Astrocyte of the spinal cord (primary cell): ENCODE measurements at regions not wholly inside any gene's neighbourhood (a gene's known extent, or its start where the extent isn't known, plus 50 kb on each side); places are given as distances from the start of the nearest gene placed in this dataset.

ENCODE experiments used
- DNase-seq: peaks from one replicate; pipeline ENCODE4 v3.0.0; 2011; ENCODE audit warnings: low read depth, low spot score
- H3K4me3 ChIP-seq: 2 replicates; pipeline ENCODE4 v1.5.1; 2011; ENCODE audit warnings: low read depth, mild to moderate bottlenecking, low read length, moderate library complexity
- in situ Hi-C: cut with HindIII; loops from 2 replicates; pipeline ENCODE4 v1.10.0; 2017; ENCODE audit warnings: low sequenced_read_pairs
- TF ChIP-seq, protein P1 (sequence below): IDR thresholded peaks from 2 replicates; pipeline ENCODE4 v1.5.1; 2012; ENCODE audit warnings: low read depth, mild to moderate bottlenecking, low read length, inconsistent platforms

GRCh38 chr3:87076946-87077345, 86.0 kb upstream of the VGLL3 start:
- no peak overlapping the region for H3K4me3 ChIP-seq
- in situ Hi-C loops = no loop called here
- TF ChIP-seq, protein P1, sequence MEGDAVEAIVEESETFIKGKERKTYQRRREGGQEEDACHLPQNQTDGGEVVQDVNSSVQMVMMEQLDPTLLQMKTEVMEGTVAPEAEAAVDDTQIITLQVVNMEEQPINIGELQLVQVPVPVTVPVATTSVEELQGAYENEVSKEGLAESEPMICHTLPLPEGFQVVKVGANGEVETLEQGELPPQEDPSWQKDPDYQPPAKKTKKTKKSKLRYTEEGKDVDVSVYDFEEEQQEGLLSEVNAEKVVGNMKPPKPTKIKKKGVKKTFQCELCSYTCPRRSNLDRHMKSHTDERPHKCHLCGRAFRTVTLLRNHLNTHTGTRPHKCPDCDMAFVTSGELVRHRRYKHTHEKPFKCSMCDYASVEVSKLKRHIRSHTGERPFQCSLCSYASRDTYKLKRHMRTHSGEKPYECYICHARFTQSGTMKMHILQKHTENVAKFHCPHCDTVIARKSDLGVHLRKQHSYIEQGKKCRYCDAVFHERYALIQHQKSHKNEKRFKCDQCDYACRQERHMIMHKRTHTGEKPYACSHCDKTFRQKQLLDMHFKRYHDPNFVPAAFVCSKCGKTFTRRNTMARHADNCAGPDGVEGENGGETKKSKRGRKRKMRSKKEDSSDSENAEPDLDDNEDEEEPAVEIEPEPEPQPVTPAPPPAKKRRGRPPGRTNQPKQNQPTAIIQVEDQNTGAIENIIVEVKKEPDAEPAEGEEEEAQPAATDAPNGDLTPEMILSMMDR = no peak
- peak; percentile 80 for DNase-seq

DNA sequence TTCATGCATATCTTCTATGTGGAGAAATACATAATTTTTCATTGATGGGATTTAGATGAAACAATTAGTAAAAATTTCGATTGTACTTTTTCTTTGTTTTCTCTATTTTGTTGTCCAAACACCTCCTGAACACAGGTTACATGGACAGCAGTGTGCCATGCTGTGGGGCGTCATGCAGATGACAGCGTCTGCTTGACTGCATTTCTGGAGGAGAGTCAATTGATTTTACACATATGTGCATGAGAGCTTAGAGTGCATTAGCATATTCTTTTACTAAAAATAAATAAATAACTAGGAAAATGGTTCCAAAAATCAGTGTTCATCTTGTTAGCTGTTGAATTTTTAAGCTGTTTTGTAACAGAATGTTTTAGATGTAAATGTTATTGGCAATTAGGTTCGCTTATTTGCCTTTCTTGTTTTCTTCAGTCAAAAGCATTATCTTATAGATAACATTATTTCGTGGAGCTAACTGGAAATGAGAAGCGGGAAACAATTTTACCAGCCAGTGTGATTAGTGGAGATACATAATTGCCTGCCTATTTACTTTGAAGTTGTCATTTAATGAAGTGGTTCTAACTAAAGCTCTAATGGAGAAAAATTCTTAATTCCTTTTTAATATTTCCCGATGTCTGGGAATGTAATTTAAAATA, 82.7 kb upstream of the VGLL3 start:
- in situ Hi-C loops = no loop called here
- H3K4me3 ChIP-seq = no peak overlapping the region
- TF ChIP-seq, protein P1 = no peak
- DNase-seq = no peak

- DNase-seq = no peak
- H3K4me3 ChIP-seq = no peak overlapping the region
- in situ Hi-C loops = no loop called here
- TF ChIP-seq, protein P1 = no peak
Measured at GRCh38 chr3:87072446-87072845, 81.5 kb upstream of the VGLL3 start.

- TF ChIP-seq, protein P1 = no peak
- no peak overlapping the region for H3K4me3 ChIP-seq
- no peak for DNase-seq
- in situ Hi-C loops = no loop called here
Measured at GRCh38 chr3:87069971-87070370, 79.0 kb upstream of the VGLL3 start.

DNA sequence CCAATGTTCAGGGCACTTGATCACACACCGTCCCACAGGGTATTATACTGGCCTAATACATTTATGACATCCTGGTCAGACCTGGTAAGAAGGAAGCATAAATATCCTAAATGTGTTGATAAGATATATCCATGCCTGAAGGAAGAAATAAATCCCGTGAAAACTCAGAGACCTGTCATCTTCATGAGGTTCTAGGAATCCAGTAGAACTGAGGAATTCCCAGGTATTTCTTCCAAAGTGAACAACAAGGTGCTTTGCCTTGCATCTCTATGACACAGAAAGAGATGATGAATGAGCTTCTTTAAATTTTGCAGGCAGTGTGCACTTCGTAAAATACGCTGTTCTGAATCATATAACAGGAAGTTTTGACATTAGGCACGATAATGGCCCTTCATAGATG, 78.1 kb upstream of the VGLL3 start:
- TF ChIP-seq, protein P1 = no peak
- in situ Hi-C loops = no loop called here
- DNase-seq = no peak
- H3K4me3 ChIP-seq = no peak overlapping the region

DNA sequence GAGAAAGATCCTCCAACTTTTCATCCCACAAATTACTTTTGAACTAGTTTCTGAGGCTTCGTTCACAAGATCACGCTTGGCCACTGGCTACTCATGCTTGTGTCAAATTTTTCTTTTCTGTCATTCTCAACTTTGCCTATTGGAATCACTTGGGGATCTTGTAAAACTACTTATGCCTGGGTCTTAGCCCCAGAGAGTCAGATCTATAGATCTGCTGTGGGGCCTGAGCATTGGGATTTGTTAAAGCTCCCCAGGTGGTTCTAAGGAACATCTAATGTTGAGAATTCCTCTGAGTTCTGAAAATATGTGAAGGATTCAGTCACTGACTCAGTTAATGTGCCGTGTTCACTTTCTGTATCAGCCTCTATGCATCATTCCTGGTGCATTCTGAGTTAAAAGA, 71.7 kb upstream of the VGLL3 start:
- H3K4me3 ChIP-seq = no peak overlapping the region
- TF ChIP-seq, protein P1 = no peak
- no peak for DNase-seq
- in situ Hi-C loops = no loop called here
